Esophagus muscularis mucosa (tissue), 4 donors: ENCODE measurements at regions not wholly inside any gene's neighbourhood (a gene's known extent, or its start where the extent isn't known, plus 50 kb on each side); places are given as distances from the start of the nearest gene placed in this dataset.

Experiments
- DNase-seq: peaks from one replicate; pipeline ENCODE4 v3.0.0-alpha.2; 2017; ENCODE audit errors: extremely low spot score
- H3K27ac ChIP-seq, 4 donors: fragments of 200-600 bp; sonication (generic); replicated peaks in 1 of 4; 1 replicate in 3 of 4; 2 replicates in 1 of 4; pipeline ENCODE4 v1.5.1; 2016 to 2019; ENCODE audit warnings: mild to moderate bottlenecking in 1 of 4
- H3K27me3 ChIP-seq, 4 donors: fragments of 200-600 bp; sonication (generic); one replicate each; pipeline versions ENCODE4 v1.5.1 to v1.6.0; 2016 to 2019
- H3K36me3 ChIP-seq, 4 donors: fragments of 200-600 bp; sonication (generic); one replicate each; pipeline ENCODE4 v1.5.1; 2016 to 2019
- H3K4me1 ChIP-seq, 4 donors: fragments of 200-600 bp; sonication (generic); one replicate each; pipeline ENCODE4 v1.5.1; 2016 to 2019
- H3K4me3 ChIP-seq, 4 donors: fragments of 200-600 bp; sonication (generic); 1 replicate in 2 of 4; 2 replicates in 2 of 4; pipeline ENCODE4 v1.5.1; 2016 to 2019; ENCODE audit warnings: mild to moderate bottlenecking in 4 of 4, moderate library complexity in 1 of 4
- H3K9me3 ChIP-seq, 4 donors: fragments of 200-600 bp; sonication (generic); 1 replicate in 3 of 4; 2 replicates in 1 of 4; pipeline ENCODE4 v1.5.1; 2016 to 2019
- EP300 ChIP-seq: sonication (generic); formaldehyde crosslinking; IDR thresholded peaks from one replicate; pipeline ENCODE4 v1.6.1; 2017; ENCODE audit warnings: antibody characterized with exemption
- POLR2A ChIP-seq: fragments of 450-650 bp; IDR thresholded peaks from one replicate; pipeline ENCODE4 v1.6.1; 2017; ENCODE audit warnings: antibody characterized with exemption, moderate library complexity, mild to moderate bottlenecking, low read depth
- POLR2AphosphoS5 ChIP-seq, 2 donors: sonication (generic); formaldehyde crosslinking; IDR thresholded peaks; one replicate each; pipeline ENCODE4 v1.6.1; 2017; ENCODE audit warnings: antibody characterized with exemption in 2 of 2
- WGBS: methylation state at CpG from one replicate; pipeline ENCODE4 v1.1.5; 2018; 5-methylcytosine and 5-hydroxymethylcytosine counted together
- intact Hi-C: fragments of 100-400 bp; cut with DNase I; formaldehyde crosslinking; loops from one replicate; pipeline ENCODE4 v1.15.1; 2023
- TF ChIP-seq, protein P1 (sequence below), 3 experiments: fragments of 200-600 bp in 2 of 3; fragments of 450-650 bp in 1 of 3; sonication (generic) in 2 of 3; IDR thresholded peaks; one replicate each; pipeline ENCODE4 v1.5.1; 2017 to 2019; ENCODE audit warnings: antibody characterized with exemption in 3 of 3, mild to moderate bottlenecking in 2 of 3, moderate library complexity in 1 of 3

DNA sequence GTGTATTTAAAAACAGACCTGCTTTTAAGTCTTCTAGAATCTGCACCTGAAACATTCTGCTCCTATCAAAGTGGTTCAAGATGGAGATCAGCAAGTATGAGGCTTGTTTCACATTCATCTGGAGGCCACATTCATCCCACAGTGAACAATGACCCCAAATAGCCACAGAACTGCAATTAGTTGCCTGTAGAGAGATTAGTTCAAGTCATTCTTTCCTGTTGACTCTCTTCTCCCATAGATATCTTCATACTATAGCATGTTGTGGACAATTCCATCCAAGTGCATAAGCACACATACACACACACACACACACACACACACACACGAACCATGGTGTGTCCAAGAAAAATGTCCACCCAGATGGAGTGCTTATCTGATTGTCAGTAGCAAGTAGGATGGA is 101.7 kb upstream of the FGGY start:
- peaks cover 3 to 11% (median 7%) of the 10 kb centered on the region in 4 donors for H3K4me1 ChIP-seq
- DNase-seq: no peak
- no peak overlapping the region for H3K27ac ChIP-seq
- intact Hi-C loops: no loop called here
- H3K36me3 ChIP-seq: no peaks in the 10 kb centered on the region
- H3K4me3 ChIP-seq: no peak overlapping the region
- peaks cover 0 to 7% (median 0%) of the 10 kb centered on the region in 4 donors for H3K9me3 ChIP-seq
- TF ChIP-seq, protein P1, sequence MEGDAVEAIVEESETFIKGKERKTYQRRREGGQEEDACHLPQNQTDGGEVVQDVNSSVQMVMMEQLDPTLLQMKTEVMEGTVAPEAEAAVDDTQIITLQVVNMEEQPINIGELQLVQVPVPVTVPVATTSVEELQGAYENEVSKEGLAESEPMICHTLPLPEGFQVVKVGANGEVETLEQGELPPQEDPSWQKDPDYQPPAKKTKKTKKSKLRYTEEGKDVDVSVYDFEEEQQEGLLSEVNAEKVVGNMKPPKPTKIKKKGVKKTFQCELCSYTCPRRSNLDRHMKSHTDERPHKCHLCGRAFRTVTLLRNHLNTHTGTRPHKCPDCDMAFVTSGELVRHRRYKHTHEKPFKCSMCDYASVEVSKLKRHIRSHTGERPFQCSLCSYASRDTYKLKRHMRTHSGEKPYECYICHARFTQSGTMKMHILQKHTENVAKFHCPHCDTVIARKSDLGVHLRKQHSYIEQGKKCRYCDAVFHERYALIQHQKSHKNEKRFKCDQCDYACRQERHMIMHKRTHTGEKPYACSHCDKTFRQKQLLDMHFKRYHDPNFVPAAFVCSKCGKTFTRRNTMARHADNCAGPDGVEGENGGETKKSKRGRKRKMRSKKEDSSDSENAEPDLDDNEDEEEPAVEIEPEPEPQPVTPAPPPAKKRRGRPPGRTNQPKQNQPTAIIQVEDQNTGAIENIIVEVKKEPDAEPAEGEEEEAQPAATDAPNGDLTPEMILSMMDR (IDR thresholded peaks at IDR 0.05): no peak
- H3K27me3 ChIP-seq: no peaks in the 10 kb centered on the region
- WGBS: 89% methylated on average over 1 of the region's 1 CpG

GRCh38 chr1:59198564-59198963 is 98.3 kb upstream of the FGGY start:
- H3K9me3 ChIP-seq: peaks cover 0 to 5% (median 0%) of the 10 kb centered on the region in 4 donors
- no peaks in the 10 kb centered on the region for H3K27me3 ChIP-seq
- 44% methylated on average over 4 of the region's 4 CpGs for WGBS
- H3K4me3 ChIP-seq: no peak overlapping the region
- H3K27ac ChIP-seq: no peak overlapping the region
- no peak for DNase-seq
- H3K36me3 ChIP-seq: no peaks in the 10 kb centered on the region
- peaks cover 6 to 12% (median 8%) of the 10 kb centered on the region in 4 donors for H3K4me1 ChIP-seq
- TF ChIP-seq EP300: no peak
- TF ChIP-seq POLR2AphosphoS5 (IDR thresholded peaks at IDR 0.05): no peak
- TF ChIP-seq POLR2A: no peak
- intact Hi-C loops: no loop called here

- H3K4me3 ChIP-seq: no peak overlapping the region
- TF ChIP-seq, protein P1 (IDR thresholded peaks at IDR 0.05): no peak
- no peak for TF ChIP-seq POLR2AphosphoS5 (IDR thresholded peaks at IDR 0.05)
- no peak for TF ChIP-seq EP300
- no peak for TF ChIP-seq POLR2A
- H3K4me1 ChIP-seq: peaks cover 6 to 18% (median 8%) of the 10 kb centered on the region in 4 donors
- WGBS: 86% methylated on average over 2 of the region's 2 CpGs
- H3K36me3 ChIP-seq: no peaks in the 10 kb centered on the region
- no peaks in the 10 kb centered on the region for H3K9me3 ChIP-seq
- no peaks in the 10 kb centered on the region for H3K27me3 ChIP-seq
- H3K27ac ChIP-seq: no peak overlapping the region
- DNase-seq: no peak
- intact Hi-C loops: no loop called here
Observed at GRCh38 chr1:59199147-59199546, 97.7 kb upstream of the FGGY start.

DNA sequence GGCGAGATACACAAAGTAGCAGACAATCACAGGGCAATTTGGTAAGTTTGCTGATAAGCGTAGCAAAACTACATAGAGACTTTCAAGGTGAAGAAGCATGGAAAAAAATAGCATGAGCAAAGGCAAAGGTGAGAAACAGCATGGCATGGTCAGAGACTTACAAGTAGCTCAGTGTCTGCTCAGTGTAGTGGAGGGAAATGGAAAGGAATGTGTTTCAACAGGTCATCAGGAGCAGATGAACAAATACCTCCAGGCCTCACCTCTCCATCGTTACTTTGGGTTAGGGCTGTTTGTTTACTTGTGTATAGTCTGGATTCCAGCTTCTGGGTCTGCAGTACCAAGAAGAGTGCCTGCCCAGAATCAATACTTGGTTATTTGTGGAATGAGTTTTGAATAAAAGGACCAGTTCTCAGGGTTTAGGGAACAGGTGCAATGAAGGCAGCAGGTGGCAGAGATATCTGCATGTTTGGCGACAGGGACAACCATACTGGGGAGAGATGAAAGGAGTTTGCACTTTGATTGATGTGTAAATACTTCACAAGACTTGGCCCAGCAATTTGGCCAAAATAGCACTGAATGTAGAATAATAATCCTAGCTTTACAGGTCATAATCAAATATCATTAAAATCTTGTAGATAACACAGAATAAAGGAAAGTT is 97.0 kb upstream of the FGGY start:
- Histone ChIP-seq H3K4me3 (no peak overlapping the region), H3K9me3 (peaks cover 0 to 4% (median 1%) of the 10 kb centered on the region in 4 donors), H3K36me3 (no peaks in the 10 kb centered on the region), H3K4me1 (peaks cover 6 to 19% (median 8%) of the 10 kb centered on the region in 4 donors), H3K27ac (no peak overlapping the region), H3K27me3 (no peaks in the 10 kb centered on the region)
- 87% methylated on average over 4 of the region's 4 CpGs for WGBS
- no peak for DNase-seq
- intact Hi-C loops: no loop called here
- TF ChIP-seq EP300 (no peak), POLR2AphosphoS5 (IDR thresholded peaks at IDR 0.05) (no peak), POLR2A (no peak)
- TF ChIP-seq, protein P1 (IDR thresholded peaks at IDR 0.05): no peak

GRCh38 chr1:59201341-59201740 is 95.6 kb upstream of the FGGY start:
- no peaks in the 10 kb centered on the region for H3K36me3 ChIP-seq
- no peaks in the 10 kb centered on the region for H3K27me3 ChIP-seq
- peaks cover 0 to 6% (median 3%) of the 10 kb centered on the region in 4 donors for H3K9me3 ChIP-seq
- intact Hi-C loops: no loop called here
- peaks cover 6 to 19% (median 8%) of the 10 kb centered on the region in 4 donors for H3K4me1 ChIP-seq
- no peak overlapping the region for H3K27ac ChIP-seq
- TF ChIP-seq POLR2AphosphoS5 (IDR thresholded peaks at IDR 0.05) (no peak), POLR2A (no peak), EP300 (no peak)
- TF ChIP-seq, protein P1 (IDR thresholded peaks at IDR 0.05): no peak
- no peak for DNase-seq
- H3K4me3 ChIP-seq: no peak overlapping the region
